Nucleus accumbens (tissue), 56 donors: ENCODE measurements at regions not wholly inside any gene's neighbourhood (a gene's known extent, or its start where the extent isn't known, plus 50 kb on each side); places are given as distances from the start of the nearest gene placed in this dataset.
"Not testable (repeated sequence)": the region's sequence is repeated elsewhere in the genome, so short reads cannot be mapped to it uniquely, and the experiment has no call there.

Experiments
- DNase-seq, 56 donors: peaks; one replicate each; lab custom pipeline; 2025; lab: John Stamatoyannopoulos, UW

GRCh38 chr21:36207577-36208320, 51.1 kb downstream of the DOP1B start:
- no peak for DNase-seq

GRCh38 chr21:36208326-36209013, 51.8 kb downstream of the DOP1B start:
- no peak for DNase-seq

- DNase-seq: peak in 18 of 56 donors; percentile 2 to 67 (median 12)
Measured at GRCh38 chr21:36209626-36210171, 53.1 kb downstream of the DOP1B start.

- no peak for DNase-seq
Measured at GRCh38 chr21:36210779-36211659, 54.4 kb downstream of the DOP1B start.

GRCh38 chr21:36211660-36212512, 55.3 kb downstream of the DOP1B start:
- DNase-seq: no peak

GRCh38 chr21:36212513-36212780, 55.8 kb downstream of the DOP1B start:
- no peak for DNase-seq

- DNase-seq: no peak
Measured at GRCh38 chr21:36214561-36214960, 57.9 kb downstream of the DOP1B start.

GRCh38 chr21:36217743-36218142, 61.1 kb downstream of the DOP1B start:
- DNase-seq: no peak

- DNase-seq: no peak
Measured at GRCh38 chr21:36218691-36219090, 62.1 kb downstream of the DOP1B start.

- no peak for DNase-seq
Measured at GRCh38 chr21:36223451-36223850, 66.8 kb downstream of the DOP1B start.

GRCh38 chr21:36229181-36229580, 72.6 kb downstream of the DOP1B start:
- DNase-seq: no peak

- not testable (repeated sequence) for DNase-seq
Measured at GRCh38 chr21:36231444-36231843, 74.8 kb downstream of the DOP1B start.

- no peak for DNase-seq
Measured at GRCh38 chr21:36232641-36233040, 76.0 kb downstream of the DOP1B start.

- DNase-seq: no peak
Measured at GRCh38 chr21:36235058-36235582, 78.5 kb downstream of the DOP1B start.

- no peak for DNase-seq
Measured at GRCh38 chr21:36236052-36236730, 79.6 kb downstream of the DOP1B start.

GRCh38 chr21:36237441-36237840, 80.8 kb downstream of the DOP1B start:
- no peak for DNase-seq

GRCh38 chr21:36239585-36239984, 80.4 kb upstream of the MORC3 start:
- no peak for DNase-seq

GRCh38 chr21:36241717-36242116, 78.3 kb upstream of the MORC3 start:
- DNase-seq: no peak

GRCh38 chr21:36245115-36245514, 74.9 kb upstream of the MORC3 start:
- no peak for DNase-seq
